ENCODE measurements at regions not wholly inside any gene's neighbourhood (a gene's known extent, or its start where the extent isn't known, plus 50 kb on each side); places are given as distances from the start of the nearest gene placed in this dataset.

GRCh38 chr3:45337839-45338470 lies 50.4 kb upstream of the LARS2 start:
- no peak for DNase-seq (ENCODE audit: low read depth in 1 of 2, low spot score in 1 of 2)
- Histone ChIP-seq H3K27ac (replicated peaks) (no peak overlapping the region), H3K4me3 (replicated peaks; ENCODE audit: insufficient read depth, low read length) (no peak overlapping the region), H3K27me3 (ENCODE audit: insufficient read depth, poor library complexity, severe bottlenecking) (no peaks in the 10 kb centered on the region)
- TF ChIP-seq POLR2AphosphoS5 (IDR thresholded peaks at IDR 0.05; ENCODE audit: low read depth) (no peak), GABPA (IDR thresholded peaks at IDR 0.05; ENCODE audit: low read depth) (no peak), SPI1 (IDR thresholded peaks at IDR 0.05; ENCODE audit: borderline replicate concordance, low read depth) (no peak)
- TF ChIP-seq, protein P1, sequence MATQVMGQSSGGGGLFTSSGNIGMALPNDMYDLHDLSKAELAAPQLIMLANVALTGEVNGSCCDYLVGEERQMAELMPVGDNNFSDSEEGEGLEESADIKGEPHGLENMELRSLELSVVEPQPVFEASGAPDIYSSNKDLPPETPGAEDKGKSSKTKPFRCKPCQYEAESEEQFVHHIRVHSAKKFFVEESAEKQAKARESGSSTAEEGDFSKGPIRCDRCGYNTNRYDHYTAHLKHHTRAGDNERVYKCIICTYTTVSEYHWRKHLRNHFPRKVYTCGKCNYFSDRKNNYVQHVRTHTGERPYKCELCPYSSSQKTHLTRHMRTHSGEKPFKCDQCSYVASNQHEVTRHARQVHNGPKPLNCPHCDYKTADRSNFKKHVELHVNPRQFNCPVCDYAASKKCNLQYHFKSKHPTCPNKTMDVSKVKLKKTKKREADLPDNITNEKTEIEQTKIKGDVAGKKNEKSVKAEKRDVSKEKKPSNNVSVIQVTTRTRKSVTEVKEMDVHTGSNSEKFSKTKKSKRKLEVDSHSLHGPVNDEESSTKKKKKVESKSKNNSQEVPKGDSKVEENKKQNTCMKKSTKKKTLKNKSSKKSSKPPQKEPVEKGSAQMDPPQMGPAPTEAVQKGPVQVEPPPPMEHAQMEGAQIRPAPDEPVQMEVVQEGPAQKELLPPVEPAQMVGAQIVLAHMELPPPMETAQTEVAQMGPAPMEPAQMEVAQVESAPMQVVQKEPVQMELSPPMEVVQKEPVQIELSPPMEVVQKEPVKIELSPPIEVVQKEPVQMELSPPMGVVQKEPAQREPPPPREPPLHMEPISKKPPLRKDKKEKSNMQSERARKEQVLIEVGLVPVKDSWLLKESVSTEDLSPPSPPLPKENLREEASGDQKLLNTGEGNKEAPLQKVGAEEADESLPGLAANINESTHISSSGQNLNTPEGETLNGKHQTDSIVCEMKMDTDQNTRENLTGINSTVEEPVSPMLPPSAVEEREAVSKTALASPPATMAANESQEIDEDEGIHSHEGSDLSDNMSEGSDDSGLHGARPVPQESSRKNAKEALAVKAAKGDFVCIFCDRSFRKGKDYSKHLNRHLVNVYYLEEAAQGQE (IDR thresholded peaks at IDR 0.05; ENCODE audit: insufficient replicate concordance, low read depth), result no peak
- TF ChIP-seq, protein P2, sequence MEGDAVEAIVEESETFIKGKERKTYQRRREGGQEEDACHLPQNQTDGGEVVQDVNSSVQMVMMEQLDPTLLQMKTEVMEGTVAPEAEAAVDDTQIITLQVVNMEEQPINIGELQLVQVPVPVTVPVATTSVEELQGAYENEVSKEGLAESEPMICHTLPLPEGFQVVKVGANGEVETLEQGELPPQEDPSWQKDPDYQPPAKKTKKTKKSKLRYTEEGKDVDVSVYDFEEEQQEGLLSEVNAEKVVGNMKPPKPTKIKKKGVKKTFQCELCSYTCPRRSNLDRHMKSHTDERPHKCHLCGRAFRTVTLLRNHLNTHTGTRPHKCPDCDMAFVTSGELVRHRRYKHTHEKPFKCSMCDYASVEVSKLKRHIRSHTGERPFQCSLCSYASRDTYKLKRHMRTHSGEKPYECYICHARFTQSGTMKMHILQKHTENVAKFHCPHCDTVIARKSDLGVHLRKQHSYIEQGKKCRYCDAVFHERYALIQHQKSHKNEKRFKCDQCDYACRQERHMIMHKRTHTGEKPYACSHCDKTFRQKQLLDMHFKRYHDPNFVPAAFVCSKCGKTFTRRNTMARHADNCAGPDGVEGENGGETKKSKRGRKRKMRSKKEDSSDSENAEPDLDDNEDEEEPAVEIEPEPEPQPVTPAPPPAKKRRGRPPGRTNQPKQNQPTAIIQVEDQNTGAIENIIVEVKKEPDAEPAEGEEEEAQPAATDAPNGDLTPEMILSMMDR (IDR thresholded peaks at IDR 0.05; ENCODE audit: insufficient read depth, low read length), result no peak
